DMS 273 treated with DMSO at 0.1 percent for 48 hours (cell line): ENCODE measurements at regions not wholly inside any gene's neighbourhood (a gene's known extent, or its start where the extent isn't known, plus 50 kb on each side); places are given as distances from the start of the nearest gene placed in this dataset.

Experiments used
- DNase-seq: peaks from one replicate; lab custom pipeline; 2025; lab: John Stamatoyannopoulos, UW

- DNase-seq: no peak
These were observed 131.2 kb upstream of the HDAC9 start for GRCh38 chr7:18364396-18364795.

DNA sequence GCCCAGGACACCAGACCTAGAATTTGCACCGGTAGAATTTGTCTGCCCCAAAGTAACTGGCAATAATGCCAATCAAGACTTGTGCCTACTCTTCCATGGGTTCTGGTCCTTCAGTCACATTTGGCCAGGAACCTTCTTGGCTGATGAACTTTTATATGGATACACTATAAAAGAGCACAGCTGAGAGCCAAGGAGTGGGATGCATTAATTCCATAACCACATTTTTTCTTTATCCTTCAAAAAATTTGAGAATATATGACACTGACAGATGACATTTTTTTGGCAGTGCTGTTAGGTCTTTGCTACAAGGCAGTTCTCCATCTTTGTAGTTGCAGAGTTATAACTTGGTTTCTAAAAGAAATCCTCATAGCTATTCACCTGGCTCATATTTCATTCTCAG is 129.2 kb upstream of the HDAC9 start:
- DNase-seq: no peak

GRCh38 chr7:18369011-18369410 is 126.5 kb upstream of the HDAC9 start:
- no peak for DNase-seq

GRCh38 chr7:18370633-18371032 is 124.9 kb upstream of the HDAC9 start:
- DNase-seq: no peak

DNA sequence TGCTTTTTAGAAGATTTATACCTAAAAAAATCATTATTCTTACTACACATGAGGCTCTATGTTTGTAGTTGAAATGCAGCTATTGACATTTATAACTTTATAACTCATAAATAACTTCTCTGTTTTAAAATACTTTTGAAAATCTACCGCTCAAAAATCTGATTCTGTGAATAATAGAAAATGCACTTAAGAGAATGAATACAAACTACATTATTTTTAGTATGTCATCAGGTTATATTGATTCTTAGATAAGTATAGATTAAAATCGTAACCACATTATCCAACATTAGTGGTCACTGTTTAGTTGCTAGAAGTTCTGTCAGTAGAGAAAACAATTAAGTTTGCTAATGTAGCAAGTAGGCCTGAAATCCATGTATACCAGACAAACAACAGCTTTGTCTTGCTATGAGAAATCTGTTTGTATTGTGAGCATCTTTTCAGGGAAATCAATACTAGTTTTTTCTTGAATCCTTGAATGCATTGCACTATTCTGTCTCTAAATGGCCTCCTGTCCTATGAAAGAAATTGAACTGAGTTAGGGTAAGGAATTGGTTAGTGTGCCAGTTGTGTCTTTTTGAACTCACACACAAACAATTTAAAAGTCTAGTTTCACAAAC is 116.5 kb upstream of the HDAC9 start:
- DNase-seq: no peak

GRCh38 chr7:18384491-18385143 is 110.9 kb upstream of the HDAC9 start:
- no peak for DNase-seq

DNA sequence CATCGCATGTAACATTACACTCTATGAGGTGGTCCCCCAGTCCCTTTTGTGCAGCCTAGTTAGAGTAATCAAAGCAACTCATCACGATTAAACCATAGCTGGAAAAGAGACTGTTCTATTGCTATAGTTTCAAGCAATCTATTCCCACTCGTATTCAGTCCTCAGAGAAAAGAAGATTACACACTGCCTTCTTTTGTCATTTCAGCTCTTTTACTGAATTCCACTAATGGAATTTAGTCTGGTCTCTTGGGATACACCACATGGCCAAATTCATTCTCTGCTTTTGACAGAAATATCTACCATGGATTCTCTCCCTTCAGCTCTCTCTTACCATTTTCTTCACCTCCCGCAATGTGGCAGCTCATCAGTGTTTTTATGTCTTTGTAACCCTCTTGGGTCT is 108.9 kb upstream of the HDAC9 start:
- DNase-seq: no peak

DNA sequence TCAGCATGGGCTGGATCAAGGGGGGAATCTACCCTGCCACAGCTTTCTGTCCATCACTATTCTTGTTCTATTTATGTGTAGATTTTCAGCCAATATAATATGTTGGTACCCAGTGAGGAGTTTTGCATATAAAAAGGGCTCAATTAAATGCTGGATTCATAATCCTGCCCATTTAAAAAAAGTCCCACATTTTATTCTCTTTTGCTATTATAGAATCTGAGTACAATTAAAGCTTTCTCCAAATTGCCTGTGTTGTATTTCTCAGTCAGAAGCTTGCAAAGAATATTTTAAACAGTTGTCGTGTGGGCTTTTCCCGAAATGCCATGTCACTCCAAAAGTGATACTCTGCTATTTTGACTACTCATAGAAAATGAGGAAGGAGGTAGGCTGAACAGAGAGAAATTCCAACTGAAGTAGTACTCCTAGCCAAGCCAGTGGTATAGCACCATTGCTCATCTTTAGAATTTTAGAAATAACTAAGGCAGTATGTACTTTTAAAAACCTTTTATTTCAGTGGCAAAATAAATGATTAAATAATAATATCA is 108.3 kb upstream of the HDAC9 start:
- no peak for DNase-seq

DNA sequence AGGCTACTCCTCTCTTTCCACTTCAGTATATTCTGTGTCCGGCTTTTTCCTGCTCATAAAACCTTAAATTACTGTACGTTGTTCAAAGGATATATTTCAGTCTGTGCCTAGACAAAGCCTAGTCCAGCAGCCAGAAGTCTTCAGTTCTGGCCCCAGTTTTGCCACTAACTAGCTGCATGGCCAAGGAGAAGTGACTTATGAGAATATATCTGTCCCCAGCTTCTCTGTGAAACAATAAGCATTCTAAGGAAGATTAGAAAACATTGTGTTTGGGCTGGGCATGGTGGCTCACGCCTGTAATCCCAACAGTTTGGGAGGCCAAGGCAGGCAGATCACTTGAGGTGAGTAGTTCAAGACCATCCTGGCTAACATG is 105.0 kb upstream of the HDAC9 start:
- DNase-seq: no peak

DNA sequence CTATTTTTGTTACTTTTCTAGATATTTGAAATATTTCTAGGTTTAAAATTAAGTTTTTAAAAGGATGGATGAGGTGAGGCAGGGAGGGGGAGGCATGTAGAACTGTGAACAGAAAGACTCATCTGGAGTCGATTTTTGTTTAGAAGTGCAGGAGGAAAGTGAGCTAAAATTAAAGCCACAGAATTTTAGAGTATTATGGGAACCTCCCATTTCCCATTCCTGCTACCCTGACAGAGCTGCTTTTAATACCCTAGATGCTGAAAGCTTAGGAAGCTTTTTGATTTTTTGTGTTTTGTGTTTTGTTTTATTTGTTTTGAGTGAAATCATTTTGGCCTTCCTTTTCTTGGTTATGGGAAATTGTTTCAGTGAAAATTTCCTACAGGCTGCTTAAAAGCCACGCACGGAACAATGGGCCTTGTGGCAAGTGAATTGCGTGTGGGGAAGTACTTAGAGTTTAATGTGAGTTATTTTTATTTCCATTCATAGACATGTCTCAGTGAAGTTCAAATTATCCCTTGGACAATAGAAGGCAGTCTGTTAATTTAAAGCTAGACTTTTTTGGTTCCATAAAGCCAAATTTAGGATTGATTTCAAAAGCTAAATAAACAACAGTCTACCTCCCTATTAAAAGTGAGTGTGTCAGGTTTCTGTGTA is 102.0 kb upstream of the HDAC9 start:
- no peak for DNase-seq

GRCh38 chr7:18395868-18396267 is 99.7 kb upstream of the HDAC9 start:
- no peak for DNase-seq

DNA sequence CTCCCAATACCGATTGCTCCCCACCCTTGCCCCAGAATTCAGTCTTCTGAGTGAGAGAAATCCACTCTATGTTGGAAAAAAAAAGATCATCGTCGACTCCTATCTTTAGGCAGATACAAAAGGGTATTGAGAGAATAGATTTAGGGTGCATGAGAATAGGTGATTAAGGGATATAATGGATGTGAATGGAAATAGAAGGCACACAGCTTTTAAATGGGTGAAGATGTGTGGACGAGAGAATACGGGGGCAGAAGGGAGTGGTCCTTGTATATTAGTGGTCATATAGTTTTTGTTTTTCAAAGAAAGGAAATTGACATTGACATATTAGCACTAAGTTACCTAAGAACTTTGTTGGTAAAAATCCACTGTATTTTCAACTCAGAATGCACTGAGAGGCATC is 98.6 kb upstream of the HDAC9 start:
- DNase-seq: no peak

DNA sequence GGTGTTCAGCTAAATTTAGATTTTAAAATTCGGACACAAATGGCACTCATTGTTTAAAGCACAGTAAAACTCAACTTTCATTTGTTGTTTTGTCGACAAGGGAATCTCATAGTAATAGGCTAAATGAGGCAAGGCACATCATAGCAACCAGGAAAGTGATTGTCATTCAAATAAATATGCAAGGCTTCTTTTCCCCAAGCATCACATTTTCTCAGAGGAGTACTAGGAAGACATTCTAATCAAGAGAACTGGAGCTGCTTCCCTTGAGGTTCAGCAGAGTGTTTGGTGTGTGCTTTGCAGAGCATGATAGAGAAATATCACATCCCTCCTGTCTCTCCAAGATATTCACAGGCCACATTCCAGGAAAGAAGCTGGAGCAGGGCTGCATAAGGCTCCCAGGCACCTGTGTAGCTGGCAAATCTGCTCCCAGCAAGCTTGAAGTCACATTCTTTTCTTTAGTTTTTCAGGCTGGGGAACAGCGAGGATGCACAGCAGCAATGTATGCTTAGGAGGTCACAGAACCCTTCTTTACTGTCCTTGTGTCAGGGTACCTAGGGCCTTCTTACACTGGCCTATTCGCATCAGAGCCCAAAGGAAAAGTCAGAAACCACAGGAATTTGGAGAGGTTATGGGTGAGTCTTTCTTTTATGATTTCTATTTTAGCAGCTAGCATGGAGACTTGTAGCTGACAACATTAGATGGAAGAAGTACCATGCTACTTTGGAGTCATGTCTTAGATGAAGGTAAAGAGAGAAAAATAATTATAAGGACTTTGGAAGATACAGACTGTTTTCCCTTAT is 95.9 kb upstream of the HDAC9 start:
- DNase-seq: no peak

GRCh38 chr7:18400275-18400674 is 95.3 kb upstream of the HDAC9 start:
- DNase-seq: no peak

DNA sequence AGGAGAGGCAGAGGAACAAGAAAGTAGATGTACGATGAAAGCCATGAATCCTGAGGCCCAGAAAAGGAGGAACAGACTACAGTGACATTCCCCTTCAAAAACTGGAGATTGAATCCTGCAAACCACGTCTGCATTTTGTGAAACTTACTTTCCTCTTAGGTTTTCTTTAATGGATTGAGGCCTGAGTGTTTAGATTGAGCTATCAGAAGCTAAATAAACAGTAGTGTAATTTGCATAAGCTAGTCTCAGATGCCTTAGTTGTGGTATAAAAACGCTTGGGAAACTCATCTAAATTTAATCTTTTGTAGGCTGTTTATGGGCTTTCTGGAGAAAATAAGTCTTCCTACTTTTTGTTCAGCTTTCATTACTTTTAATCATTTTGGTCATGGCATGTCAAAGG is 94.8 kb upstream of the HDAC9 start:
- DNase-seq: no peak

GRCh38 chr7:18401757-18402156 is 93.8 kb upstream of the HDAC9 start:
- DNase-seq: no peak

DNA sequence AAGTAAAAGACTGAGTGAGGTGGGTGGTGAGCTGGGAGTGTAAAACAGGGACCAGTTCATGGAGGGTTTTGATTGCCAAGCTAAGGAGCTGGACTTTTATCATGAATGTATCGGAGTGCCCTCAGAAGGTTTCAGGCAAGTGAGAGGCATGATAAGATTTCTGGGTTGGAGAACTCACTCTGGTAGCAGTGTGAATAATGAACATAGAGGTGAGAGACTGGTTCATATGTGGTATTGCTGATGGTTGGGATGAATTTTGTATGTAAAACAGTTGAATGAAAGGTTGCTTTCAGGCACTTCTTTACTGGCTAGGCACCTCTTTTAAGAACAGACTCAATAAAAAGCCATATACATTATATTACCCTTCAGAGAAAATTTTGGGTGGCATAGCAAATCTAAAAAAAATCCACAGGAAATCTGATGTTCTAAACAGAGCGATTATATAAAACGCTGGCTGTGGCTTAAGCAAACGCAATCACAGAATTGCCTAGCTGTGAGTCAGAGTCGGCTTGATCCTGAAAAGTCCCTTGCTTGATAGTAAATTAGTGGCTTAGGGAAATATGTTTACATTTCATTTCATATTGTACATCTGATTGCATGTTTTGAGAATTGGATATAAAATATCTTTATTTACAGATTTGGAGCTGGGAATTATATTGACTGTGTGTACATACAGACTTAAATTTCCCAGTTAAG is 92.9 kb upstream of the HDAC9 start:
- DNase-seq: no peak

- DNase-seq: no peak
These were observed 89.8 kb upstream of the HDAC9 start for GRCh38 chr7:18405726-18406125.

- no peak for DNase-seq
These were observed 88.2 kb upstream of the HDAC9 start for GRCh38 chr7:18407385-18407784.

GRCh38 chr7:18408461-18408860 is 87.1 kb upstream of the HDAC9 start:
- no peak for DNase-seq

DNA sequence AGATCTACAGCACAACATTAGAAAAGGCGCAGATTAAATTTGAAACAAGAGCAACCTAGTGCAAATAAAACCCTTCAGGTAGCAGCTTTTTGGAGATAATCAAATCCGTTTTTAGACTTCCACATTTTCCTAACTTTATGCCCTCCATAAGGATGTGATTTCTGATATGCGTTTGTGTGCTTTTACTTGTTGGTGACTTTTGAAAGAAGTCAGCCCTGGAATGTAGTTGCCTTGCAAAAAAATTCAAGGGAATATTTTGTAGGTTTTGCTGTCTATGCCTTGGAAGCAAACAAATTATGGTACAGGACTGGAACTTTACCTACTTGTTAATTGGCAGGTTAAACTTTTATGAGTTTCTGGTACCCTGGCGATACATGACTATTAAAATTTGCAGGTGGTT is 86.7 kb upstream of the HDAC9 start:
- no peak for DNase-seq

- DNase-seq: no peak
These were observed 82.1 kb upstream of the HDAC9 start for GRCh38 chr7:18413447-18413846.
